H9 (cell line): ENCODE measurements at regions not wholly inside any gene's neighbourhood (a gene's known extent, or its start where the extent isn't known, plus 50 kb on each side); places are given as distances from the start of the nearest gene placed in this dataset.

Experiments
- DNase-seq: peaks from one replicate; pipeline ENCODE4 v3.0.0-alpha.2; 2017
- H2AFZ ChIP-seq: one replicate; pipeline ENCODE4 v1.6.1; 2013; ENCODE audit warnings: mild to moderate bottlenecking, low read length, control low read depth, moderate library complexity
- H2AK5ac ChIP-seq: 2 replicates; pipeline ENCODE4 v1.6.1; 2013; ENCODE audit warnings: low read length, control low read depth, mixed read lengths; ENCODE audit not compliant: insufficient read length
- H2BK120ac ChIP-seq: one replicate; pipeline ENCODE4 v1.6.1; 2013; ENCODE audit warnings: low read depth, mild to moderate bottlenecking, low read length, control low read depth, inconsistent platforms; ENCODE audit not compliant: poor library complexity, severe bottlenecking
- H2BK12ac ChIP-seq: 2 replicates; pipeline ENCODE4 v1.6.1; 2013; ENCODE audit warnings: low read length, control low read depth, mixed read lengths, low read depth; ENCODE audit not compliant: insufficient read length
- H2BK15ac ChIP-seq: 2 replicates; pipeline ENCODE4 v1.6.1; 2013; ENCODE audit warnings: low read depth, low read length, control low read depth
- H2BK20ac ChIP-seq: one replicate; pipeline ENCODE4 v1.6.1; 2013; ENCODE audit warnings: low read depth, mild to moderate bottlenecking, low read length, control low read depth, inconsistent platforms; ENCODE audit not compliant: poor library complexity, severe bottlenecking
- H2BK5ac ChIP-seq: 2 replicates; pipeline ENCODE4 v1.6.1; 2013; ENCODE audit warnings: low read length, control low read depth, mixed read lengths; ENCODE audit not compliant: insufficient read length
- H3K14ac ChIP-seq: 2 replicates; pipeline ENCODE4 v1.6.1; 2013; ENCODE audit warnings: low read length, control low read depth; ENCODE audit not compliant: insufficient read depth
- H3K18ac ChIP-seq: 2 replicates; pipeline ENCODE4 v1.6.1; 2013; ENCODE audit warnings: low read depth, mild to moderate bottlenecking, mixed read lengths, low read length, control low read depth; ENCODE audit not compliant: insufficient read length
- H3K23ac ChIP-seq: 2 replicates; pipeline ENCODE4 v1.6.1; 2013; ENCODE audit warnings: low read length, control low read depth, mixed read lengths, low read depth; ENCODE audit not compliant: insufficient read length
- H3K23me2 ChIP-seq: 2 replicates; pipeline ENCODE4 v1.6.1; 2013; ENCODE audit warnings: low read depth, mild to moderate bottlenecking, mixed read lengths, low read length, control low read depth; ENCODE audit not compliant: insufficient read length, poor library complexity, severe bottlenecking
- H3K27ac ChIP-seq: 2 replicates; pipeline ENCODE4 v1.5.1; 2013; ENCODE audit warnings: low read length, control low read depth, mixed read lengths, low read depth; ENCODE audit not compliant: insufficient read length
- H3K27me3 ChIP-seq: 2 replicates; pipeline ENCODE4 v1.6.1; 2013; ENCODE audit warnings: low read length, control low read depth, inconsistent platforms; ENCODE audit not compliant: insufficient read depth
- H3K4ac ChIP-seq: 2 replicates; pipeline ENCODE4 v1.6.1; 2013; ENCODE audit warnings: low read depth, mild to moderate bottlenecking, control low read depth, inconsistent platforms, low read length, moderate library complexity
- H3K4me1 ChIP-seq: 2 replicates; pipeline ENCODE4 v1.6.1; 2013; ENCODE audit warnings: low read length, control low read depth, inconsistent platforms; ENCODE audit not compliant: insufficient read depth
- H3K4me2 ChIP-seq: 2 replicates; pipeline ENCODE4 v1.6.1; 2013; ENCODE audit warnings: low read length, control low read depth, mixed read lengths; ENCODE audit not compliant: insufficient read length, insufficient read depth
- H3K56ac ChIP-seq: 2 replicates; pipeline ENCODE4 v1.6.1; 2013; ENCODE audit warnings: low read depth, mild to moderate bottlenecking, mixed read lengths, low read length, control low read depth; ENCODE audit not compliant: insufficient read length
- H3K79me1 ChIP-seq: 2 replicates; pipeline ENCODE4 v1.6.1; 2013; ENCODE audit warnings: low read depth, mild to moderate bottlenecking, moderate library complexity, low read length, control low read depth, inconsistent platforms; ENCODE audit not compliant: insufficient read depth, poor library complexity, severe bottlenecking
- H3K79me2 ChIP-seq: 2 replicates; pipeline ENCODE4 v1.6.1; 2013; ENCODE audit warnings: low read length, control low read depth, inconsistent platforms; ENCODE audit not compliant: insufficient read depth
- H3K9ac ChIP-seq: 2 replicates; pipeline ENCODE4 v1.6.1; 2013; ENCODE audit warnings: low read length, control low read depth, mixed read lengths; ENCODE audit not compliant: insufficient read length; ENCODE audit errors: extremely low read depth
- H3K9me3 ChIP-seq: one replicate; pipeline ENCODE4 v1.6.1; 2013; ENCODE audit warnings: low read depth, low read length, inconsistent platforms; ENCODE audit not compliant: control insufficient read depth
- H3T11ph ChIP-seq: one replicate; pipeline ENCODE4 v1.6.1; 2013; ENCODE audit warnings: mild to moderate bottlenecking, low read length, control low read depth, inconsistent platforms
- H4K20me1 ChIP-seq: one replicate; pipeline ENCODE4 v1.6.1; 2013; ENCODE audit not compliant: control insufficient read depth, insufficient read length, insufficient read depth
- H4K5ac ChIP-seq: 2 replicates; pipeline ENCODE4 v1.6.1; 2013; ENCODE audit warnings: low read depth, mild to moderate bottlenecking, mixed read lengths, low read length, control low read depth; ENCODE audit not compliant: insufficient read length
- H4K8ac ChIP-seq: replicated peaks from 2 replicates; pipeline ENCODE4 v1.6.1; 2013; ENCODE audit warnings: low read length, control low read depth, mixed read lengths, low read depth; ENCODE audit not compliant: insufficient read length
- H4K91ac ChIP-seq: 2 replicates; pipeline ENCODE4 v1.6.1; 2013; ENCODE audit warnings: low read depth, mild to moderate bottlenecking, moderate library complexity, mixed read lengths, low read length, control low read depth; ENCODE audit not compliant: insufficient read length
- H3K27ac Mint-ChIP-seq, 3 experiments: 2 replicates in 2 of 3; 3 replicates in 1 of 3; pipeline ENCODE4 v1.8.0; 2020 to 2021; ENCODE audit warnings: mixed read lengths in 3 of 3, mild to moderate bottlenecking in 1 of 3, moderate library complexity in 1 of 3
- H3K27me3 Mint-ChIP-seq: 2 replicates; pipeline ENCODE4 v1.8.0; 2021; ENCODE audit warnings: low read depth, mild to moderate bottlenecking, moderate library complexity, mixed read lengths
- H3K36me3 Mint-ChIP-seq, 3 experiments: 2 replicates in 2 of 3; 3 replicates in 1 of 3; pipeline ENCODE4 v1.8.0; 2020 to 2021; ENCODE audit warnings: low read depth in 3 of 3, mixed read lengths in 3 of 3; ENCODE audit not compliant: insufficient read depth in 1 of 3
- H3K4me1 Mint-ChIP-seq, 2 experiments: 2 replicates each; pipeline ENCODE4 v1.8.0; 2020; ENCODE audit warnings: mixed read lengths in 2 of 2
- H3K4me3 Mint-ChIP-seq, 2 experiments: 2 replicates in 1 of 2; 3 replicates in 1 of 2; pipeline ENCODE4 v1.8.0; 2020 to 2021; ENCODE audit warnings: mild to moderate bottlenecking in 2 of 2, mixed read lengths in 2 of 2, moderate library complexity in 1 of 2
- H3K9me3 Mint-ChIP-seq, 2 experiments: 2 replicates in 1 of 2; 3 replicates in 1 of 2; pipeline ENCODE4 v1.8.0; 2020; ENCODE audit warnings: mild to moderate bottlenecking in 2 of 2, mixed read lengths in 2 of 2, moderate library complexity in 1 of 2
- CTCF ChIP-seq: fragments of 200-600 bp; sonication (generic); conservative IDR thresholded peaks from 3 replicates; pipeline ENCODE4 v1.8.0; 2021; ENCODE audit warnings: antibody characterized with exemption, mild to moderate bottlenecking
- WGBS: extraction: QIAGEN DNeasy Blood & Tissue Kit; methylation state at CpG from one replicate; pipeline ENCODE4 v1.1.7; 2013; ENCODE audit warnings: missing lambda C conversion rate, low lambda C conversion rate, mixed read lengths; ENCODE audit not compliant: insufficient read length; ENCODE audit errors: extremely low coverage; 5-methylcytosine and 5-hydroxymethylcytosine counted together

GRCh38 chr2:128714851-128715312 lies 396.2 kb upstream of the HS6ST1 start:
- Histone ChIP-seq H3K14ac (no peak overlapping the region), H4K91ac (no peak overlapping the region), H3K9ac (no peak overlapping the region), H3K79me2 (no peaks in the 10 kb centered on the region), H3K23ac (no peak overlapping the region), H4K8ac (no peak overlapping the region), H2AFZ (no peak overlapping the region), H3K27me3 (no peaks in the 10 kb centered on the region), H3K23me2 (no peaks in the 10 kb centered on the region), H4K20me1 (no peaks in the 10 kb centered on the region), H3T11ph (no peak overlapping the region), H3K9me3 (no peaks in the 10 kb centered on the region), H3K18ac (no peak overlapping the region), H3K4me1 (no peaks in the 10 kb centered on the region), H2BK120ac (no peak overlapping the region), H3K27ac (no peak overlapping the region), H3K79me1 (no peaks in the 10 kb centered on the region), H3K4ac (no peak overlapping the region), H2BK5ac (no peak overlapping the region), H2AK5ac (no peak overlapping the region), H2BK12ac (no peak overlapping the region), H2BK20ac (no peak overlapping the region), H4K5ac (no peak overlapping the region), H3K4me2 (no peak overlapping the region), H3K56ac (no peak overlapping the region), H2BK15ac (no peak overlapping the region)
- Mint-ChIP-seq H3K36me3 (peaks cover 0 to 3% (median 0%) of the 10 kb centered on the region in 3 experiments; a peak in 2 of 7 replicates), H3K9me3 (peaks cover 2 to 4% of the 10 kb centered on the region in 2 experiments), H3K27me3 (peaks cover 4% of the 10 kb centered on the region), H3K4me3 (no peak overlapping the region), H3K27ac (no peak overlapping the region), H3K4me1 (peaks cover 12 to 21% of the 10 kb centered on the region in 2 experiments)
- TF ChIP-seq CTCF = peak; percentile 62
- DNase-seq = peak; percentile 55
- no CpG with 5 or more reads among the region's 6 CpGs for WGBS
